ENCODE measurements at regions not wholly inside any gene's neighbourhood (a gene's known extent, or its start where the extent isn't known, plus 50 kb on each side); places are given as distances from the start of the nearest gene placed in this dataset.

GRCh38 chr10:130368761-130369560, 232.8 kb downstream of the GLRX3 start:
- Histone ChIP-seq H3K9me3 (no peaks in the 10 kb centered on the region), H3K4me3 (no peak overlapping the region), H3K27me3 (peaks cover 0 to 21% of the 10 kb centered on the region in 2 donors), H3K4me1 (no peaks in the 10 kb centered on the region), H3K36me3 (no peaks in the 10 kb centered on the region), H3K27ac (no peak overlapping the region)
- TF ChIP-seq POLR2A (IDR thresholded peaks at IDR 0.05) (no peak), POLR2AphosphoS5 (IDR thresholded peaks at IDR 0.05) (no peak), CTCF (IDR thresholded peaks at IDR 0.05) (no peak)
- DNase-seq (ENCODE audit: low spot score in 2 of 2), result no peak
- intact Hi-C loops (cut with DNase I; ENCODE audit: low total_unique reads), result no loop called here

GRCh38 chr10:130369645-130370381, 233.6 kb downstream of the GLRX3 start:
- Histone ChIP-seq H3K4me3 (no peak overlapping the region), H3K27me3 (peaks cover 0 to 21% of the 10 kb centered on the region in 2 donors), H3K9me3 (no peaks in the 10 kb centered on the region), H3K27ac (no peak overlapping the region), H3K36me3 (no peaks in the 10 kb centered on the region), H3K4me1 (no peaks in the 10 kb centered on the region)
- intact Hi-C loops (cut with DNase I; ENCODE audit: low total_unique reads), result no loop called here
- no peak for TF ChIP-seq POLR2AphosphoS5 (IDR thresholded peaks at IDR 0.05)
- TF ChIP-seq POLR2A (IDR thresholded peaks at IDR 0.05), result no peak
- no peak for TF ChIP-seq CTCF (IDR thresholded peaks at IDR 0.05)
- DNase-seq (ENCODE audit: low spot score in 2 of 2), result no peak

- no peaks in the 10 kb centered on the region for H3K4me1 ChIP-seq
- intact Hi-C loops (cut with DNase I; ENCODE audit: low total_unique reads), result no loop called here
- no peak overlapping the region for H3K4me3 ChIP-seq
- peaks cover 0 to 3% of the 10 kb centered on the region in 2 donors for H3K9me3 ChIP-seq
- H3K27me3 ChIP-seq, result peaks cover 0 to 21% of the 10 kb centered on the region in 2 donors
- no peak for TF ChIP-seq POLR2A (IDR thresholded peaks at IDR 0.05)
- no peak for TF ChIP-seq CTCF (IDR thresholded peaks at IDR 0.05)
- TF ChIP-seq POLR2AphosphoS5 (IDR thresholded peaks at IDR 0.05), result no peak
- H3K36me3 ChIP-seq, result no peaks in the 10 kb centered on the region
- no peak overlapping the region for H3K27ac ChIP-seq
- no peak for DNase-seq (ENCODE audit: low spot score in 2 of 2)
Observed at GRCh38 chr10:130370721-130371120, 234.5 kb downstream of the GLRX3 start.

- intact Hi-C loops (cut with DNase I; ENCODE audit: low total_unique reads), result no loop called here
- no peak overlapping the region for H3K4me3 ChIP-seq
- H3K36me3 ChIP-seq, result no peaks in the 10 kb centered on the region
- no peak for TF ChIP-seq POLR2A (IDR thresholded peaks at IDR 0.05)
- TF ChIP-seq CTCF (IDR thresholded peaks at IDR 0.05), result no peak
- no peak for TF ChIP-seq POLR2AphosphoS5 (IDR thresholded peaks at IDR 0.05)
- DNase-seq (ENCODE audit: low spot score in 2 of 2), result no peak
- H3K27me3 ChIP-seq, result peaks cover 0 to 21% of the 10 kb centered on the region in 2 donors
- H3K27ac ChIP-seq, result no peak overlapping the region
- H3K9me3 ChIP-seq, result peaks cover 0 to 5% of the 10 kb centered on the region in 2 donors
- H3K4me1 ChIP-seq, result no peaks in the 10 kb centered on the region
Observed at GRCh38 chr10:130371156-130371555, 235.0 kb downstream of the GLRX3 start.

GRCh38 chr10:130371666-130372065, 235.5 kb downstream of the GLRX3 start:
- no peaks in the 10 kb centered on the region for H3K36me3 ChIP-seq
- no peaks in the 10 kb centered on the region for H3K4me1 ChIP-seq
- no peak overlapping the region for H3K27ac ChIP-seq
- intact Hi-C loops (cut with DNase I; ENCODE audit: low total_unique reads), result no loop called here
- DNase-seq (ENCODE audit: low spot score in 2 of 2), result no peak
- no peak overlapping the region for H3K4me3 ChIP-seq
- peaks cover 0 to 6% of the 10 kb centered on the region in 2 donors for H3K9me3 ChIP-seq
- peaks cover 0 to 21% of the 10 kb centered on the region in 2 donors for H3K27me3 ChIP-seq
- TF ChIP-seq POLR2A (IDR thresholded peaks at IDR 0.05) (no peak), POLR2AphosphoS5 (IDR thresholded peaks at IDR 0.05) (no peak), CTCF (IDR thresholded peaks at IDR 0.05) (no peak)
